GM21423 (cell line): ENCODE measurements at regions not wholly inside any gene's neighbourhood (a gene's known extent, or its start where the extent isn't known, plus 50 kb on each side); places are given as distances from the start of the nearest gene placed in this dataset.

ENCODE experiments used
- ATAC-seq: cut with Tn5 transposase; IDR thresholded peaks from one replicate; pipeline ENCODE4 v1.9.1; 2021; ENCODE audit warnings: mild to moderate bottlenecking, moderate library complexity; ENCODE audit not compliant: unreplicated experiment

- no peak for ATAC-seq
Measured at GRCh38 chr2:211061612-211062296, 505.4 kb downstream of the CPS1 start.

- no peak for ATAC-seq
Measured at GRCh38 chr2:211062297-211062612, 505.9 kb downstream of the CPS1 start.

- ATAC-seq, result no peak
Measured at GRCh38 chr2:211067029-211067428, 510.6 kb downstream of the CPS1 start.

- no peak for ATAC-seq
Measured at GRCh38 chr2:211068108-211068780, 511.8 kb downstream of the CPS1 start.

GRCh38 chr2:211070547-211070946 lies 514.1 kb downstream of the CPS1 start:
- no peak for ATAC-seq

GRCh38 chr2:211077216-211077767 lies 520.9 kb downstream of the CPS1 start:
- ATAC-seq, result no peak

- ATAC-seq, result no peak
Measured at GRCh38 chr2:211084352-211084751, 528.0 kb downstream of the CPS1 start.

- ATAC-seq, result no peak
Measured at GRCh38 chr2:211085056-211085680, 528.8 kb downstream of the CPS1 start.

GRCh38 chr2:211086049-211086448 lies 529.6 kb downstream of the CPS1 start:
- ATAC-seq, result no peak

- ATAC-seq, result no peak
Measured at GRCh38 chr2:211089127-211089526, 532.7 kb downstream of the CPS1 start.

GRCh38 chr2:211093743-211094303 lies 537.4 kb downstream of the CPS1 start:
- ATAC-seq, result peak; percentile 62

GRCh38 chr2:211103989-211104388 lies 547.6 kb downstream of the CPS1 start:
- no peak for ATAC-seq

- no peak for ATAC-seq
Measured at GRCh38 chr2:211113334-211114175, 557.2 kb downstream of the CPS1 start.

- ATAC-seq, result no peak
Measured at GRCh38 chr2:211114826-211115455, 558.5 kb downstream of the CPS1 start.

GRCh38 chr2:211117026-211117425 lies 560.6 kb downstream of the CPS1 start:
- no peak for ATAC-seq

GRCh38 chr2:211126256-211126655 lies 569.9 kb downstream of the CPS1 start:
- no peak for ATAC-seq

GRCh38 chr2:211127501-211127900 lies 571.1 kb downstream of the CPS1 start:
- ATAC-seq, result no peak

GRCh38 chr2:211128287-211128686 lies 571.9 kb downstream of the CPS1 start:
- no peak for ATAC-seq

GRCh38 chr2:211129798-211130197 lies 573.4 kb downstream of the CPS1 start:
- ATAC-seq, result no peak

GRCh38 chr2:211132046-211132445 lies 575.6 kb downstream of the CPS1 start:
- no peak for ATAC-seq
